ENCODE measurements at regions not wholly inside any gene's neighbourhood (a gene's known extent, or its start where the extent isn't known, plus 50 kb on each side); places are given as distances from the start of the nearest gene placed in this dataset.
"Not testable (repeated sequence)": the region's sequence is repeated elsewhere in the genome, so short reads cannot be mapped to it uniquely, and the experiment has no call there.

GRCh38 chr10:93127642-93128215 lies 54.0 kb downstream of the CYP26A1 start:
- DNase-seq; H3K27me3 Mint-ChIP-seq; H3K27ac Mint-ChIP-seq; intact Hi-C loops (cut with micrococcal nuclease); POLR2A ChIA-PET; H3K4me3 Mint-ChIP-seq: not testable (repeated sequence)
- peaks cover 25% of the 10 kb centered on the region for H3K9me3 Mint-ChIP-seq
- CTCF ChIA-PET: interaction anchor here (0.7 to 3.0 kb wide), 4 partner anchors 12 to 223 kb away, joined by 3 to 13 read pairs (median 4); no protein-coding TSS in a partner anchor
- H3K4me1 Mint-ChIP-seq (ENCODE audit: low read depth): peaks cover 27% of the 10 kb centered on the region
- H3K36me3 Mint-ChIP-seq: peaks cover 16% of the 10 kb centered on the region

- Mint-ChIP-seq H3K27ac (no peak overlapping the region), H3K4me3 (no peak overlapping the region), H3K4me1 (ENCODE audit: low read depth) (no peaks in the 10 kb centered on the region), H3K9me3 (peaks cover 8% of the 10 kb centered on the region), H3K27me3 (peaks cover 5% of the 10 kb centered on the region), H3K36me3 (peaks cover 2% of the 10 kb centered on the region)
- intact Hi-C loops (cut with micrococcal nuclease): no loop called here
- ChIA-PET POLR2A (no interaction called here), CTCF (no interaction called here)
- DNase-seq: no peak
Measured at GRCh38 chr10:93131986-93132385, 58.3 kb downstream of the CYP26A1 start.

GRCh38 chr10:93138113-93138870 lies 64.6 kb downstream of the CYP26A1 start:
- intact Hi-C loops (cut with micrococcal nuclease): no loop called here
- no peaks in the 10 kb centered on the region for H3K36me3 Mint-ChIP-seq
- H3K27ac Mint-ChIP-seq: no peak overlapping the region
- H3K9me3 Mint-ChIP-seq: no peaks in the 10 kb centered on the region
- H3K4me3 Mint-ChIP-seq: no peak overlapping the region
- ChIA-PET CTCF (no interaction called here), POLR2A (no interaction called here)
- H3K27me3 Mint-ChIP-seq: peaks cover 17% of the 10 kb centered on the region
- no peak for DNase-seq
- no peaks in the 10 kb centered on the region for H3K4me1 Mint-ChIP-seq (ENCODE audit: low read depth)

GRCh38 chr10:93139059-93139655 lies 65.5 kb downstream of the CYP26A1 start:
- no peak overlapping the region for H3K4me3 Mint-ChIP-seq
- no peaks in the 10 kb centered on the region for H3K9me3 Mint-ChIP-seq
- ChIA-PET POLR2A (no interaction called here), CTCF (no interaction called here)
- DNase-seq: no peak
- H3K27me3 Mint-ChIP-seq: peaks cover 17% of the 10 kb centered on the region
- no peaks in the 10 kb centered on the region for H3K4me1 Mint-ChIP-seq (ENCODE audit: low read depth)
- intact Hi-C loops (cut with micrococcal nuclease): no loop called here
- H3K27ac Mint-ChIP-seq: no peak overlapping the region
- no peaks in the 10 kb centered on the region for H3K36me3 Mint-ChIP-seq

- CTCF ChIA-PET: interaction anchor here (2.1 kb wide), 1 partner anchor 62 kb away, joined by 4 read pairs; no protein-coding TSS in a partner anchor
- POLR2A ChIA-PET: no interaction called here
- Mint-ChIP-seq H3K4me3 (no peak overlapping the region), H3K27me3 (peaks cover 20% of the 10 kb centered on the region), H3K36me3 (no peaks in the 10 kb centered on the region), H3K27ac (no peak overlapping the region), H3K9me3 (no peaks in the 10 kb centered on the region), H3K4me1 (ENCODE audit: low read depth) (no peaks in the 10 kb centered on the region)
- intact Hi-C loops (cut with micrococcal nuclease): no loop called here
- no peak for DNase-seq
Measured at GRCh38 chr10:93142534-93142933, 68.8 kb downstream of the CYP26A1 start.

GRCh38 chr10:93143281-93143680 lies 69.6 kb downstream of the CYP26A1 start:
- Mint-ChIP-seq H3K4me3 (no peak overlapping the region), H3K27me3 (peaks cover 22% of the 10 kb centered on the region), H3K4me1 (ENCODE audit: low read depth) (no peaks in the 10 kb centered on the region), H3K27ac (no peak overlapping the region), H3K9me3 (no peaks in the 10 kb centered on the region), H3K36me3 (no peaks in the 10 kb centered on the region)
- ChIA-PET POLR2A (no interaction called here), CTCF (interaction anchor here (0.6 kb wide), 1 partner anchor 367 kb away, joined by 3 read pairs; no protein-coding TSS in a partner anchor)
- intact Hi-C loops (cut with micrococcal nuclease): no loop called here
- DNase-seq: no peak

- DNase-seq: no peak
- Mint-ChIP-seq H3K36me3 (no peaks in the 10 kb centered on the region), H3K4me3 (no peak overlapping the region), H3K9me3 (no peaks in the 10 kb centered on the region), H3K27ac (no peak overlapping the region), H3K4me1 (ENCODE audit: low read depth) (peaks cover 15% of the 10 kb centered on the region), H3K27me3 (peaks cover 21% of the 10 kb centered on the region)
- ChIA-PET POLR2A (no interaction called here), CTCF (no interaction called here)
- intact Hi-C loops (cut with micrococcal nuclease): no loop called here
Measured at GRCh38 chr10:93146336-93146735, 72.6 kb downstream of the CYP26A1 start.

- POLR2A ChIA-PET: no interaction called here
- no peak overlapping the region for H3K4me3 Mint-ChIP-seq
- no peaks in the 10 kb centered on the region for H3K9me3 Mint-ChIP-seq
- peaks cover 18% of the 10 kb centered on the region for H3K4me1 Mint-ChIP-seq (ENCODE audit: low read depth)
- CTCF ChIA-PET: interaction anchor here (1.3 kb wide), 1 partner anchor 32 kb away, joined by 5 read pairs; no protein-coding TSS in a partner anchor
- no peak for DNase-seq
- H3K36me3 Mint-ChIP-seq: no peaks in the 10 kb centered on the region
- no peak overlapping the region for H3K27ac Mint-ChIP-seq
- peaks cover 20% of the 10 kb centered on the region for H3K27me3 Mint-ChIP-seq
- intact Hi-C loops (cut with micrococcal nuclease): no loop called here
Measured at GRCh38 chr10:93147281-93147680, 73.6 kb downstream of the CYP26A1 start.

GRCh38 chr10:93148476-93148875 lies 74.8 kb downstream of the CYP26A1 start:
- Mint-ChIP-seq H3K4me1 (ENCODE audit: low read depth) (peaks cover 18% of the 10 kb centered on the region), H3K27ac (no peak overlapping the region), H3K9me3 (peaks cover 4% of the 10 kb centered on the region), H3K4me3 (no peak overlapping the region), H3K27me3 (peaks cover 14% of the 10 kb centered on the region), H3K36me3 (no peaks in the 10 kb centered on the region)
- ChIA-PET POLR2A (no interaction called here), CTCF (interaction anchor here (1.3 kb wide), 1 partner anchor 33 kb away, joined by 5 read pairs; no protein-coding TSS in a partner anchor)
- DNase-seq: no peak
- intact Hi-C loops (cut with micrococcal nuclease): no loop called here

- H3K4me1 Mint-ChIP-seq (ENCODE audit: low read depth): peaks cover 18% of the 10 kb centered on the region
- H3K27me3 Mint-ChIP-seq: peaks cover 13% of the 10 kb centered on the region
- CTCF ChIA-PET: no interaction called here
Measured at GRCh38 chr10:93149761-93150160, 76.1 kb downstream of the CYP26A1 start.

GRCh38 chr10:93150289-93150688 lies 76.6 kb downstream of the CYP26A1 start:
- no peak for DNase-seq
- ChIA-PET CTCF (no interaction called here), POLR2A (no interaction called here)
- peaks cover 12% of the 10 kb centered on the region for H3K9me3 Mint-ChIP-seq
- no peak overlapping the region for H3K27ac Mint-ChIP-seq
- peaks cover 13% of the 10 kb centered on the region for H3K27me3 Mint-ChIP-seq
- intact Hi-C loops (cut with micrococcal nuclease): no loop called here
- H3K36me3 Mint-ChIP-seq: no peaks in the 10 kb centered on the region
- no peak overlapping the region for H3K4me3 Mint-ChIP-seq
- H3K4me1 Mint-ChIP-seq (ENCODE audit: low read depth): peaks cover 18% of the 10 kb centered on the region

More at GRCh38 chr10:93149761-93150160, 76.1 kb downstream of the CYP26A1 start:
- POLR2A ChIA-PET: no interaction called here
- no peak overlapping the region for H3K27ac Mint-ChIP-seq
- no peaks in the 10 kb centered on the region for H3K36me3 Mint-ChIP-seq
- H3K9me3 Mint-ChIP-seq: peaks cover 7% of the 10 kb centered on the region
- DNase-seq: no peak
- H3K4me3 Mint-ChIP-seq: no peak overlapping the region
- intact Hi-C loops (cut with micrococcal nuclease): no loop called here

- ChIA-PET CTCF (interaction anchor here (1.4 kb wide), 1 partner anchor 35 kb away, joined by 3 read pairs; no protein-coding TSS in a partner anchor), POLR2A (no interaction called here)
- Mint-ChIP-seq H3K4me1 (ENCODE audit: low read depth) (peaks cover 18% of the 10 kb centered on the region), H3K4me3 (no peak overlapping the region), H3K27ac (no peak overlapping the region), H3K9me3 (peaks cover 19% of the 10 kb centered on the region), H3K36me3 (no peaks in the 10 kb centered on the region), H3K27me3 (peaks cover 12% of the 10 kb centered on the region)
- intact Hi-C loops (cut with micrococcal nuclease): no loop called here
- DNase-seq: no peak
Measured at GRCh38 chr10:93150990-93151547, 77.4 kb downstream of the CYP26A1 start.
